ENCODE measurements at regions not wholly inside any gene's neighbourhood (a gene's known extent, or its start where the extent isn't known, plus 50 kb on each side); places are given as distances from the start of the nearest gene placed in this dataset.

DNA sequence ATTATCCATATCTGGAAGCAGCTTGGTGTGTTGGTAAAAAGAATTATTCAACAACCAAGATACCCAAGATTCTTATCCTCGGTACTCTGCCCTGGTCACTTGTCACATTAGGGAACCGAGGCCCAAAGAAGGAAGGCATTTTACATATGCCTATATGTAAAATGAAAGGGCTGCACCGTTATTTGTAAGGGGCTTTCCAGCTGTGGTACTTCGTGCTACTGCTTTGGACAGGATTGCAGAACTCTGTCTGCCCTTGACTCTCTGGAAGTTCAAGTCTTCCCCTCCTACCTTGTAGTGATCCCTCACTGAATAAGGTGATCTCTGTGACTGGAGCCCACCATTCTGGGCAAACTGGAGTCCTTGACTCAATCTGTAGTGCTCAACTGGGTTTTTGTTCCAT is 198.9 kb upstream of the TOPAZ1 start:
- Histone ChIP-seq H3K4me1 (no peaks in the 10 kb centered on the region), H3K36me3 (ENCODE audit: insufficient read depth in 1 of 2, low read depth in 1 of 2) (no peaks in the 10 kb centered on the region), H3K4me3 (no peak overlapping the region), H3K27ac (no peak overlapping the region), H3K9me3 (no peaks in the 10 kb centered on the region), H3K27me3 (ENCODE audit: insufficient read depth in 3 of 3, low read length in 2 of 3) (no peaks in the 10 kb centered on the region)
- intact Hi-C loops (cut with DNase I) = no loop called here
- ATAC-seq (no peak), DNase-seq (no peak)
- WGBS, 3 donors = 69 to 75% (median 69%) methylated on average over 4 of the region's 4 CpGs
- TF ChIP-seq, protein P1, sequence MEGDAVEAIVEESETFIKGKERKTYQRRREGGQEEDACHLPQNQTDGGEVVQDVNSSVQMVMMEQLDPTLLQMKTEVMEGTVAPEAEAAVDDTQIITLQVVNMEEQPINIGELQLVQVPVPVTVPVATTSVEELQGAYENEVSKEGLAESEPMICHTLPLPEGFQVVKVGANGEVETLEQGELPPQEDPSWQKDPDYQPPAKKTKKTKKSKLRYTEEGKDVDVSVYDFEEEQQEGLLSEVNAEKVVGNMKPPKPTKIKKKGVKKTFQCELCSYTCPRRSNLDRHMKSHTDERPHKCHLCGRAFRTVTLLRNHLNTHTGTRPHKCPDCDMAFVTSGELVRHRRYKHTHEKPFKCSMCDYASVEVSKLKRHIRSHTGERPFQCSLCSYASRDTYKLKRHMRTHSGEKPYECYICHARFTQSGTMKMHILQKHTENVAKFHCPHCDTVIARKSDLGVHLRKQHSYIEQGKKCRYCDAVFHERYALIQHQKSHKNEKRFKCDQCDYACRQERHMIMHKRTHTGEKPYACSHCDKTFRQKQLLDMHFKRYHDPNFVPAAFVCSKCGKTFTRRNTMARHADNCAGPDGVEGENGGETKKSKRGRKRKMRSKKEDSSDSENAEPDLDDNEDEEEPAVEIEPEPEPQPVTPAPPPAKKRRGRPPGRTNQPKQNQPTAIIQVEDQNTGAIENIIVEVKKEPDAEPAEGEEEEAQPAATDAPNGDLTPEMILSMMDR (IDR thresholded peaks at IDR 0.05) = no peak

DNA sequence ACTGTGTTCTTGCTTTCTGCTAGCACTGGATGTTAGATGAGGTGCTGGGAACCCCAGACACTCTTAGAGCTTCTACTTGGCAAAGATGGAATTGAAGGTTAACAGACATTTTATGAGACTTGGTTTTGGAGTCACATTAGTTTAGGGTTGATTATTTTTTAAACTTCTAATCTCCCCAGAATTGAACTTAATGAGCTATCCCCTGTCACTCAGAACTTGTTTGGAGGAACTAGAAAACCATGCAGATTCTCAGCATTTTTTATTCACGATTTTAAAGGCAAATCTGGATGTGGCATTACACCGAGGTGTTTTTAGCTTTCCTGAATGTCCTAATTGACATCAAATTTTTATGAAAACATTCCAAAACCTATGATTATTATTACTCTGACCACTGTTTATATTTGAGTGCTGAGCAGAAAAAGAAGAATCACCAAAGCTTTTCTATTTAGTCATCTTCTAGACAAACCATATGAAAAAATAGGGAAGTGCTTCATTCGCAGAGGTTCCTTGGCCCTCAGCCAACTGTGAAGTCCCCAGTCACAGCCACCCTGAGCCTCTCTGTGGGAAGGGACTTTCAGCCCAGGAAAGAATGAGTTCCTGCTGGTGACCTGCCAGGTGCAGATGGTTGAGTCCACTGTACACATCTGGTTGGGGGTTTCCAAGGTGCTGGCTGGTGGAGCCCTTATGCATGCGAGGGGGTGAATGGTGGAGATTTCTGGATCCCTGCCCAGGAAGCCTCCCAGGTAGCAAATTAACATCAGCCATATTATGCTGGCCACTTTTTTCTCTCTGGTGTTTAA is 196.0 kb upstream of the TOPAZ1 start:
- DNase-seq (no peak), ATAC-seq (no peak)
- H3K27me3 ChIP-seq (ENCODE audit: insufficient read depth in 3 of 3, low read length in 2 of 3) = peaks cover 0 to 3% (median 3%) of the 10 kb centered on the region in 3 donors
- no peak overlapping the region for H3K4me3 ChIP-seq
- no peaks in the 10 kb centered on the region for H3K36me3 ChIP-seq (ENCODE audit: insufficient read depth in 1 of 2, low read depth in 1 of 2)
- H3K4me1 ChIP-seq = no peaks in the 10 kb centered on the region
- intact Hi-C loops (cut with DNase I) = no loop called here
- WGBS, 3 donors = 53 to 55% (median 53%) methylated on average over 4 of the region's 4 CpGs
- TF ChIP-seq, protein P1 (IDR thresholded peaks at IDR 0.05) = no peak
- no peak overlapping the region for H3K27ac ChIP-seq
- no peaks in the 10 kb centered on the region for H3K9me3 ChIP-seq

DNA sequence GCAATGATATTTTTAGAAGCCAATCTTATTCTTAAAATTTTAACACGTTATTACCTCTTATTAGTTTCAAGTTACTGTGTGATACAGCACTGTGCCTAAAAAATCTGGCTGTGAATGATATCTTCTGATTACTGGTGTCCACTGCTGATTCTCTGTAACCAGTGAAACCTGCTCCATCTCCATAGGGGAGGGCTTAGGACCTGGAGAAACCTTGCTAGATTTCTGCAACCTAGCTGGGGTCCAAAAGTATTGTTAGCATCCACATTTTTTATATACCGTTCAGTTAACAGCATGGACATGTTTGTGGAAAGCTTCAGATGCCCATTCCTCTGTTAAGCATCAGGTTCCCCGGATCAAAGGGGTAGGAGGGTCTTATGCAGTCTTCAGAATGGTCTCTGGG is 193.9 kb upstream of the TOPAZ1 start:
- H3K27ac ChIP-seq = no peak overlapping the region
- TF ChIP-seq, protein P1 (IDR thresholded peaks at IDR 0.05) = no peak
- no peaks in the 10 kb centered on the region for H3K9me3 ChIP-seq
- intact Hi-C loops (cut with DNase I) = no loop called here
- WGBS, 3 donors = 61 to 70% (median 69%) methylated on average over 3 of the region's 3 CpGs
- no peaks in the 10 kb centered on the region for H3K36me3 ChIP-seq (ENCODE audit: insufficient read depth in 1 of 2, low read depth in 1 of 2)
- DNase-seq (no peak), ATAC-seq (no peak)
- no peak overlapping the region for H3K4me3 ChIP-seq
- no peaks in the 10 kb centered on the region for H3K4me1 ChIP-seq
- peaks cover 0 to 11% (median 7%) of the 10 kb centered on the region in 3 donors for H3K27me3 ChIP-seq (ENCODE audit: insufficient read depth in 3 of 3, low read length in 2 of 3)

DNA sequence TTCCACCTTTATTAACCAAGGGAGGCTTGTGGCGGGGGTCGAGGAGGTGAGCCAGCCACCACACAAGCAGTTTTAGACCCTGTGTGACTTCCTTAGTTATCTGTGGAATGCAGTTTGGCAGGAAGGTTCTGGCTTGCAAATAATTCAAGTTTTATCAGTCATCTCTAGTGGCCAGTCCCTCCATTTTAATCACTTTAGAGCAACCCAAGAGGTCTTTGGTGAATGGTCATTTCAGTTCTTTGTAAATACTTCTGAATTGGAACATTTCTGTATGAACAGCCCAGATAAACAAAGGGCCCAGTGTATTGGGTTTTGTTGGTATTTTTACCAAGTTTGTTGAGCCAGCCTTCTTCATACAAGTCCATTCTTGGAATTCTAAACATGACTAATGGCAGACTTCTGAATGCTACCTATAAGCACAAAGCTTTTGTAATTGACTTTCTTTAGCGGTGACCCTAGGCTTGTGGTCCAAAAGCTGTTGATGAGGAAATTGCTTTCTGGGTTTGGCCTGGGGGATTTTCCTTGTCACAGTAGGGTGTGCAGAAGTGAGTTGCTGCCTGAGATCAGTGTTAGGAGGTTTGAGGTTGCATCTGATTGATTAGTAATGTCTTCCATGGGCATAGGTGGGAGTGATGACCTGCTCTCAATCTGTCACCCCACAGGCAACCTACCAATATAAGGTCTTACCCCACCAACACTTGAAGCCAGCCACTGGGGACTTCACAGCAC is 193.3 kb upstream of the TOPAZ1 start:
- H3K27me3 ChIP-seq (ENCODE audit: insufficient read depth in 3 of 3, low read length in 2 of 3) = peaks cover 0 to 14% (median 7%) of the 10 kb centered on the region in 3 donors
- intact Hi-C loops (cut with DNase I) = no loop called here
- 35 to 47% (median 47%) methylated on average over 3 of the region's 3 CpGs for WGBS, 3 donors

More for the DNA sequence above, 193.3 kb upstream of the TOPAZ1 start:
- Histone ChIP-seq H3K27ac (no peak overlapping the region), H3K4me3 (no peak overlapping the region), H3K9me3 (no peaks in the 10 kb centered on the region), H3K4me1 (no peaks in the 10 kb centered on the region), H3K36me3 (ENCODE audit: insufficient read depth in 1 of 2, low read depth in 1 of 2) (no peaks in the 10 kb centered on the region)
- ATAC-seq = no peak
- TF ChIP-seq, protein P1 (IDR thresholded peaks at IDR 0.05) = no peak
- no peak for DNase-seq

All from psoas muscle (tissue), 7 donors.